CD14-positive monocyte (primary cell): ENCODE measurements at regions not wholly inside any gene's neighbourhood (a gene's known extent, or its start where the extent isn't known, plus 50 kb on each side); places are given as distances from the start of the nearest gene placed in this dataset.

ENCODE experiments used
- DNase-seq, 3 donors: peaks; one replicate each; pipeline ENCODE4 v3.0.0-alpha.2; 2011 to 2022
- H2AFZ ChIP-seq: 2 replicates; pipeline ENCODE4 v1.6.0; 2012; ENCODE audit warnings: mild to moderate bottlenecking, low read depth, low read length, inconsistent platforms; ENCODE audit not compliant: insufficient read depth, poor library complexity, severe bottlenecking
- H3K27ac ChIP-seq, 2 donors: 1 replicate in 1 of 2; 2 replicates in 1 of 2; pipeline ENCODE4 v1.5.1; 2012 to 2013; ENCODE audit warnings: low read length in 2 of 2, control low read depth in 1 of 2, inconsistent platforms in 1 of 2, low read depth in 1 of 2, mild to moderate bottlenecking in 1 of 2
- H3K27me3 ChIP-seq, 2 donors: one replicate each; pipeline versions ENCODE4 v1.6.0 to v1.6.1; 2011 to 2013; ENCODE audit warnings: low read length in 2 of 2; ENCODE audit not compliant: control insufficient read depth in 2 of 2, insufficient read depth in 2 of 2
- H3K36me3 ChIP-seq, 2 donors: replicated peaks in 1 of 2; 1 replicate in 1 of 2; 2 replicates in 1 of 2; pipeline versions ENCODE4 v1.5.1 to v1.6.1; 2012 to 2013; ENCODE audit warnings: low read length in 2 of 2, control low read depth in 1 of 2, inconsistent platforms in 1 of 2, mild to moderate bottlenecking in 1 of 2; ENCODE audit not compliant: insufficient read depth in 2 of 2, control insufficient read depth in 1 of 2
- H3K4me1 ChIP-seq, 2 donors: 1 replicate in 1 of 2; 2 replicates in 1 of 2; pipeline versions ENCODE4 v1.5.1 to v1.6.1; 2012 to 2013; ENCODE audit warnings: low read length in 2 of 2, control low read depth in 1 of 2, inconsistent platforms in 1 of 2, mild to moderate bottlenecking in 1 of 2, moderate library complexity in 1 of 2; ENCODE audit not compliant: insufficient read depth in 2 of 2, control insufficient read depth in 1 of 2
- H3K4me2 ChIP-seq: replicated peaks from 2 replicates; pipeline ENCODE3; 2012; ENCODE audit warnings: low read length, moderate library complexity, mild to moderate bottlenecking; ENCODE audit not compliant: poor library complexity, severe bottlenecking; ENCODE audit errors: extremely low read depth
- H3K4me3 ChIP-seq, 3 experiments: fragments of 200-600 bp in 1 of 3; sonication (generic) in 1 of 3; replicated peaks in 1 of 3; 1 replicate in 2 of 3; 2 replicates in 1 of 3; pipeline ENCODE4 v1.5.1; 2011 to 2013; ENCODE audit warnings: low read length in 3 of 3, mild to moderate bottlenecking in 3 of 3, control low read depth in 2 of 3, low read depth in 2 of 3, inconsistent platforms in 1 of 3, moderate library complexity in 1 of 3
- H3K79me2 ChIP-seq: 2 replicates; pipeline ENCODE4 v1.6.0; 2012; ENCODE audit warnings: mild to moderate bottlenecking, control low read depth, inconsistent platforms, low read length, moderate library complexity; ENCODE audit not compliant: insufficient read depth
- H3K9ac ChIP-seq: 2 replicates; pipeline ENCODE4 v1.6.0; 2017; ENCODE audit warnings: low read length, mild to moderate bottlenecking; ENCODE audit not compliant: insufficient read depth, poor library complexity, severe bottlenecking
- H3K9me3 ChIP-seq, 2 donors: replicated peaks in 1 of 2; 1 replicate in 1 of 2; 2 replicates in 1 of 2; pipeline versions ENCODE4 v1.5.1 to v1.6.1; 2012 to 2013; ENCODE audit warnings: low read length in 2 of 2, control low read depth in 1 of 2; ENCODE audit not compliant: control insufficient read depth in 1 of 2, insufficient read depth in 1 of 2
- H4K20me1 ChIP-seq: 2 replicates; pipeline ENCODE4 v1.6.0; 2012; ENCODE audit warnings: mild to moderate bottlenecking, low read length, control low read depth, moderate library complexity; ENCODE audit not compliant: insufficient read depth
- H3K27ac Mint-ChIP-seq, 7 donors: one replicate each; pipeline ENCODE4 v1.8.0; 2020; ENCODE audit warnings: mild to moderate bottlenecking in 7 of 7, mixed read lengths in 7 of 7, moderate library complexity in 6 of 7, inconsistent platforms in 2 of 7
- H3K27me3 Mint-ChIP-seq, 3 donors: one replicate each; pipeline ENCODE4 v1.8.0; 2021 to 2022; ENCODE audit warnings: low read depth in 3 of 3, mild to moderate bottlenecking in 3 of 3, mixed read lengths in 3 of 3, moderate library complexity in 3 of 3, inconsistent platforms in 1 of 3
- H3K36me3 Mint-ChIP-seq, 2 donors: one replicate each; pipeline ENCODE4 v1.8.0; 2020; ENCODE audit warnings: mixed read lengths in 2 of 2, inconsistent platforms in 1 of 2, mild to moderate bottlenecking in 1 of 2
- H3K4me1 Mint-ChIP-seq: one replicate; pipeline ENCODE4 v1.8.0; 2020; ENCODE audit warnings: mild to moderate bottlenecking, mixed read lengths
- H3K4me3 Mint-ChIP-seq, 2 donors: one replicate each; pipeline ENCODE4 v1.8.0; 2020; ENCODE audit warnings: mild to moderate bottlenecking in 2 of 2, mixed read lengths in 2 of 2, moderate library complexity in 1 of 2
- H3K9me3 Mint-ChIP-seq, 7 donors: one replicate each; pipeline ENCODE4 v1.8.0; 2020 to 2022; ENCODE audit warnings: mixed read lengths in 7 of 7, mild to moderate bottlenecking in 6 of 7, moderate library complexity in 6 of 7, inconsistent platforms in 2 of 7
- WGBS: methylation state at CpG from one replicate; pipeline ENCODE4 v1.1.5; 2013; ENCODE audit warnings: missing lambda C conversion rate; ENCODE audit not compliant: insufficient coverage; 5-methylcytosine and 5-hydroxymethylcytosine counted together
- intact Hi-C, 2 donors: fragments of 100-400 bp; cut with micrococcal nuclease; formaldehyde crosslinking; loops; one replicate each; pipeline versions ENCODE4 v1.15.0 to v1.15.1; 2023
- TF ChIP-seq, protein P1 (sequence below): fragments of 200-600 bp; IDR thresholded peaks from one replicate; pipeline ENCODE4 v1.8.0; 2022; ENCODE audit warnings: antibody characterized with exemption, mild to moderate bottlenecking

DNA sequence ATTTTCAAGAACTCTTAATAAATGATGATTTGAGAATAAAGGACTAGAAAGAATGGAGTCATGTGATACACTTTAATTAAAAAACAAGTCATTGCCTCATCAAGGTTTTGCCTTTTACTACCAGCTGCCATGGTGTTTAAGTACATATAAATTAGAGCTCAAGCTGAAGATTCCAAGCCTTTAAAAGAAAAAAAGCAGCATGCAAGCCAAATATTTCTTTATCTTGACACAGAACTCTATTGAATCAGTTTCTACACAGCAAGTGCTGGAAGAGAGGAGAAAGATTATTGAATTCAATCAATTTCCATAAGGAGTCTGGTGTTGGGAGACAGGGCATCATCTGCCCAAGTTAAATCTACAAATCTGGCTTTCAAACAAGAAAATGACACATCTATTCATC is 347.9 kb downstream of the WDR11 start:
- Mint-ChIP-seq H3K27me3 (peaks cover 0 to 3% (median 0%) of the 10 kb centered on the region in 3 donors), H3K27ac (no peak overlapping the region), H3K4me3 (no peak overlapping the region), H3K4me1 (no peaks in the 10 kb centered on the region), H3K9me3 (peaks cover 3 to 22% (median 9%) of the 10 kb centered on the region in 7 donors), H3K36me3 (no peaks in the 10 kb centered on the region)
- Histone ChIP-seq H3K9me3 (no peaks in the 10 kb centered on the region), H3K4me3 (no peak overlapping the region), H3K79me2 (no peaks in the 10 kb centered on the region), H3K27me3 (no peaks in the 10 kb centered on the region), H3K36me3 (no peaks in the 10 kb centered on the region), H3K27ac (no peak overlapping the region), H3K4me1 (no peaks in the 10 kb centered on the region), H4K20me1 (no peaks in the 10 kb centered on the region), H3K9ac (no peak overlapping the region), H3K4me2 (no peak overlapping the region), H2AFZ (no peak overlapping the region)
- TF ChIP-seq, protein P1, sequence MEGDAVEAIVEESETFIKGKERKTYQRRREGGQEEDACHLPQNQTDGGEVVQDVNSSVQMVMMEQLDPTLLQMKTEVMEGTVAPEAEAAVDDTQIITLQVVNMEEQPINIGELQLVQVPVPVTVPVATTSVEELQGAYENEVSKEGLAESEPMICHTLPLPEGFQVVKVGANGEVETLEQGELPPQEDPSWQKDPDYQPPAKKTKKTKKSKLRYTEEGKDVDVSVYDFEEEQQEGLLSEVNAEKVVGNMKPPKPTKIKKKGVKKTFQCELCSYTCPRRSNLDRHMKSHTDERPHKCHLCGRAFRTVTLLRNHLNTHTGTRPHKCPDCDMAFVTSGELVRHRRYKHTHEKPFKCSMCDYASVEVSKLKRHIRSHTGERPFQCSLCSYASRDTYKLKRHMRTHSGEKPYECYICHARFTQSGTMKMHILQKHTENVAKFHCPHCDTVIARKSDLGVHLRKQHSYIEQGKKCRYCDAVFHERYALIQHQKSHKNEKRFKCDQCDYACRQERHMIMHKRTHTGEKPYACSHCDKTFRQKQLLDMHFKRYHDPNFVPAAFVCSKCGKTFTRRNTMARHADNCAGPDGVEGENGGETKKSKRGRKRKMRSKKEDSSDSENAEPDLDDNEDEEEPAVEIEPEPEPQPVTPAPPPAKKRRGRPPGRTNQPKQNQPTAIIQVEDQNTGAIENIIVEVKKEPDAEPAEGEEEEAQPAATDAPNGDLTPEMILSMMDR = no peak
- intact Hi-C loops = no loop called here
- no peak for DNase-seq

DNA sequence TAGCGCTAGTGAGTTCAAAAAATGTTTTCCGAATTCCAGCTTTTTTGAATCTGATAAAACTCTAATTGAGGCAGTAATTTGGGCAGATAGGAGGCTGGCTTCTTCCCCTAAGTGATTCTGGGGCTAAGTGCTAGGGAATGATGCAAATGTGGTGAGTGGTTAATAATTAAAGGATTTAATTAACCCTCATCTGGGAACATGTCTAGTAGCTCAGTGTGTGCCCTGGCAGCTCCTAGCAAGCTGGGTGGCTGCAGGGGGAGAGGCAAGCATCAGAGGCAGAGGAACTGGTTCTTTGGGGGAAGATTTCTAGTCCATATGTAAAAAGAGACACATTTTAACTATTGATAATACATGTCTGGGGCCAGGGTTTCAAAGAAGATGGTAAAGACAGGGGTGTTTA is 354.5 kb downstream of the WDR11 start:
- Mint-ChIP-seq H3K4me3 (no peak overlapping the region), H3K27me3 (no peaks in the 10 kb centered on the region), H3K4me1 (no peaks in the 10 kb centered on the region), H3K9me3 (peaks cover 0 to 7% (median 3%) of the 10 kb centered on the region in 7 donors), H3K27ac (no peak overlapping the region), H3K36me3 (no peaks in the 10 kb centered on the region)
- H3K36me3 ChIP-seq = no peaks in the 10 kb centered on the region
- TF ChIP-seq, protein P1 = no peak
- H3K9me3 ChIP-seq = no peaks in the 10 kb centered on the region
- no peaks in the 10 kb centered on the region for H3K4me1 ChIP-seq
- H3K4me3 ChIP-seq = no peak overlapping the region
- H4K20me1 ChIP-seq = no peaks in the 10 kb centered on the region
- intact Hi-C loops = no loop called here
- no peak overlapping the region for H2AFZ ChIP-seq
- H3K4me2 ChIP-seq = no peak overlapping the region
- 87% methylated on average over 2 of the region's 2 CpGs for WGBS
- H3K27ac ChIP-seq = no peak overlapping the region
- H3K27me3 ChIP-seq = no peaks in the 10 kb centered on the region
- no peak for DNase-seq
- no peaks in the 10 kb centered on the region for H3K79me2 ChIP-seq
- no peak overlapping the region for H3K9ac ChIP-seq
